Spinal cord (tissue), 9 donors: ENCODE measurements at regions not wholly inside any gene's neighbourhood (a gene's known extent, or its start where the extent isn't known, plus 50 kb on each side); places are given as distances from the start of the nearest gene placed in this dataset.

Experiments
- DNase-seq, 6 donors: peaks; one replicate each; pipeline versions ENCODE4 v3.0.0 to v3.0.0-alpha.2; 2013 to 2015; ENCODE audit warnings: low spot score in 6 of 6, low read depth in 4 of 6
- H3K27ac ChIP-seq: one replicate; pipeline ENCODE4 v1.5.1; 2013; ENCODE audit warnings: low read depth, low read length, control low read depth
- H3K27me3 ChIP-seq: one replicate; pipeline ENCODE4 v1.6.1; 2013; ENCODE audit warnings: low read length; ENCODE audit not compliant: control insufficient read depth, insufficient read depth
- H3K36me3 ChIP-seq: one replicate; pipeline ENCODE4 v1.6.1; 2013; ENCODE audit warnings: low read length; ENCODE audit not compliant: control insufficient read depth, insufficient read depth
- H3K4me1 ChIP-seq: one replicate; pipeline ENCODE4 v1.6.1; 2013; ENCODE audit warnings: low read length; ENCODE audit not compliant: control insufficient read depth, insufficient read depth
- H3K4me3 ChIP-seq: one replicate; pipeline ENCODE4 v1.5.1; 2013; ENCODE audit warnings: low read depth, low read length, control low read depth
- H3K9me3 ChIP-seq: one replicate; pipeline ENCODE4 v1.6.1; 2013; ENCODE audit warnings: low read length; ENCODE audit not compliant: control insufficient read depth, insufficient read depth
- WGBS: methylation state at CpG from one replicate; pipeline ENCODE4 v1.1.5; 2013; ENCODE audit warnings: missing lambda C conversion rate; ENCODE audit not compliant: insufficient coverage; 5-methylcytosine and 5-hydroxymethylcytosine counted together
- donor health status: healthy.

GRCh38 chr1:56079391-56079790 is 500.0 kb downstream of the PLPP3 start:
- WGBS: 71% methylated on average over 2 of the region's 2 CpGs
- peak in 1 of 6 donors; percentile 56 for DNase-seq
- Histone ChIP-seq H3K27ac (no peak overlapping the region), H3K4me1 (no peaks in the 10 kb centered on the region), H3K36me3 (no peaks in the 10 kb centered on the region), H3K4me3 (no peak overlapping the region), H3K9me3 (no peaks in the 10 kb centered on the region), H3K27me3 (no peaks in the 10 kb centered on the region)

GRCh38 chr1:56077206-56077605 is 502.2 kb downstream of the PLPP3 start:
- Histone ChIP-seq H3K4me3 (no peak overlapping the region), H3K27ac (no peak overlapping the region), H3K4me1 (no peaks in the 10 kb centered on the region), H3K9me3 (no peaks in the 10 kb centered on the region), H3K27me3 (no peaks in the 10 kb centered on the region), H3K36me3 (no peaks in the 10 kb centered on the region)
- 89% methylated on average over 1 of the region's 2 CpGs for WGBS
- no peak for DNase-seq

GRCh38 chr1:56074007-56074651 is 505.2 kb downstream of the PLPP3 start:
- Histone ChIP-seq H3K36me3 (no peaks in the 10 kb centered on the region), H3K4me3 (no peak overlapping the region), H3K27ac (peak overlapping the region; percentile 29), H3K27me3 (no peaks in the 10 kb centered on the region), H3K9me3 (no peaks in the 10 kb centered on the region), H3K4me1 (no peaks in the 10 kb centered on the region)
- 14% methylated on average over 2 of the region's 6 CpGs for WGBS
- peak in 4 of 6 donors; percentile 40 to 92 (median 48) for DNase-seq

GRCh38 chr1:56073614-56074006 is 505.8 kb downstream of the PLPP3 start:
- H3K27ac ChIP-seq: peak overlapping the region; percentile 29
- no peak for DNase-seq

GRCh38 chr1:56073206-56073605 is 506.2 kb downstream of the PLPP3 start:
- Histone ChIP-seq H3K27ac (peak overlapping the region; percentile 29), H3K9me3 (no peaks in the 10 kb centered on the region), H3K4me1 (no peaks in the 10 kb centered on the region), H3K36me3 (no peaks in the 10 kb centered on the region), H3K4me3 (no peak overlapping the region), H3K27me3 (no peaks in the 10 kb centered on the region)
- WGBS: no CpG with 5 or more reads among the region's 1 CpG
- no peak for DNase-seq

More at GRCh38 chr1:56073614-56074006, 505.8 kb downstream of the PLPP3 start:
- Histone ChIP-seq H3K9me3 (no peaks in the 10 kb centered on the region), H3K27me3 (no peaks in the 10 kb centered on the region), H3K4me1 (no peaks in the 10 kb centered on the region), H3K4me3 (no peak overlapping the region), H3K36me3 (no peaks in the 10 kb centered on the region)
- 100% methylated on average over 1 of the region's 2 CpGs for WGBS

DNA sequence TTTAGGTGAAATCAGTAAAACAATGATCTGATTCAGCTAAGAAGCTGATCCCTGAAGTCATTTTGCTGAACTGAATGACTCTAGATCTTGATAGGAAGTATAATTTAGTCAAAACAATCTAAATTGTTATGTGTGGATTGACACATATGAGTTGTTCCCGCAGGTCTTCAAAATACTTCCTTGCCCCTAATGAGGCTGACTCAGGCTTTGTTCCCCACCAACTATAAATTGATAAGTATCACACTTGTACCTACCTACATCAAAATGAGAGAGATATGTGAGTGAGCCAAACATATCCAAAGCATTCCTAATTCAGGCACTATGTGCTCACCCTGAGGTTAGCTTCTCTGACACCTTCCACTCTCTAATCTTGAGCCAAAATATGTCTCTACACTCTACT is 507.1 kb downstream of the PLPP3 start:
- H3K27ac ChIP-seq: no peak overlapping the region
- no peaks in the 10 kb centered on the region for H3K9me3 ChIP-seq
- DNase-seq: no peak

DNA sequence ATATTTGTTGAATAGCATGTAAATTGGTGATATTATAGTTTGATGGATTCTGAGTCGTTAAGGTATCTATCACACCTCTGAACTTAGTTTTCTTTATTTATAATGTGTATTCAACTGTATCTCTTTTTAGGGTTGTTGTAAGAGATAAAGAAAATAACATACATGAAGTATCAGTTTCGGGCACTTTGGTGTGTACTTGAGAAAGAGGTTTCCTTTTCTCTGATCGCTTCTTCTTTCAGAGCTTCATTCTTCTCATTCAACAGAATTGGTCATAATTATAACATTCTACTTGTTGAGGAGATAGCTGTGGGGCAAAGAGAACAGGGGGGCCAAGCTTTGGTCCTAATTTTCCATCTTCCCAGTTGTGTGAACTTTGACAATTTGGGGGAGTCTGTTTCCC is 508.0 kb downstream of the PLPP3 start:
- WGBS: no CpG with 5 or more reads among the region's 3 CpGs
- Histone ChIP-seq H3K36me3 (no peaks in the 10 kb centered on the region), H3K27me3 (no peaks in the 10 kb centered on the region), H3K4me1 (no peaks in the 10 kb centered on the region), H3K27ac (no peak overlapping the region), H3K9me3 (no peaks in the 10 kb centered on the region), H3K4me3 (no peak overlapping the region)
- no peak for DNase-seq

More for the DNA sequence above, 507.1 kb downstream of the PLPP3 start:
- H3K36me3 ChIP-seq: no peaks in the 10 kb centered on the region
- no peak overlapping the region for H3K4me3 ChIP-seq
- H3K4me1 ChIP-seq: no peaks in the 10 kb centered on the region
- no peaks in the 10 kb centered on the region for H3K27me3 ChIP-seq
- no CpG with 5 or more reads among the region's 1 CpG for WGBS

GRCh38 chr1:56070601-56071000 is 508.8 kb downstream of the PLPP3 start:
- no peak overlapping the region for H3K4me3 ChIP-seq
- H3K4me1 ChIP-seq: no peaks in the 10 kb centered on the region
- no peak overlapping the region for H3K27ac ChIP-seq
- no peaks in the 10 kb centered on the region for H3K27me3 ChIP-seq
- H3K9me3 ChIP-seq: no peaks in the 10 kb centered on the region
- DNase-seq: peak in 1 of 6 donors; percentile 59
- no peaks in the 10 kb centered on the region for H3K36me3 ChIP-seq
- no CpG with 5 or more reads among the region's 1 CpG for WGBS

DNA sequence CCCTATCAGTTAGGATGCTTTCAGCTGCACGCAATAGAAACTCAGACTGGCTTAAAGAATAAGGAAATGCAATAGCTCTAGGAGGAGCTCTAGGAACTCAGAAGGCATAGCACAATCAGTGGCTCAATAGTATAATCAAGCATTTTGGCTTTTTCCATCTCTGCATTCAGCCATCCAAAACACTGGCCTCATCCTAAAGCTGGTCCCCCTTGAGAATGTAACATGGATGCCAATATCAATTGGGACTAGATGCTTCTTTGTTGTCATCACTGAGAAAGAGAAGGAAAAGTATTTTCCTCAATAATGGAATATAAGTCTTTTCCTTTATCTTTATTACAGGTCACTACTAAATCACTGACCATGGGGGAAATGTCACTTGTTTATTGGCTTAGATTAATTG is 509.5 kb downstream of the PLPP3 start:
- Histone ChIP-seq H3K27me3 (no peaks in the 10 kb centered on the region), H3K4me1 (no peaks in the 10 kb centered on the region), H3K36me3 (no peaks in the 10 kb centered on the region), H3K27ac (no peak overlapping the region), H3K4me3 (no peak overlapping the region), H3K9me3 (no peaks in the 10 kb centered on the region)
- DNase-seq: no peak
- no CpG with 5 or more reads among the region's 1 CpG for whole genome bisulfite sequencing

DNA sequence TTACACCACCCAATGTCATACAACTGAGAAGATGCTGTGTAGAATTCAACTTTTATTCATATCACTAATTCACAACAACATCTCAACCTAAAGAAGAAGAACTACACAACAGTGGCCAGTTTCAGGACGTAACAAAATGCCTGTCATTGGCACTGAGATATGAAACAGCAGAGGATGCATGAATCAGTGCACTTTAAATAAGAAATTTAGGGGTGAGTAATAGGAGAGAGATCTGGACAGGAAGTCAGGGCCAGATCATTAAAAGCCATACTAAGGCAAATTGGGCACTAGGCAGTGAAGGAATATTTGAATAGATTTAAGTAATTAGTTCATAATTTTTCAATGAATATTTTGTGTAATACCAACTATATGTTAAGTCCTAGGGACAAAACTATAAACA is 510.5 kb downstream of the PLPP3 start:
- H3K36me3 ChIP-seq: no peaks in the 10 kb centered on the region
- no peak for DNase-seq
- H3K27ac ChIP-seq: no peak overlapping the region
- H3K4me3 ChIP-seq: no peak overlapping the region
- no peaks in the 10 kb centered on the region for H3K4me1 ChIP-seq
- H3K9me3 ChIP-seq: no peaks in the 10 kb centered on the region
- no peaks in the 10 kb centered on the region for H3K27me3 ChIP-seq
- no CpG with 5 or more reads among the region's 1 CpG for WGBS
